ENCODE measurements at regions not wholly inside any gene's neighbourhood (a gene's known extent, or its start where the extent isn't known, plus 50 kb on each side); places are given as distances from the start of the nearest gene placed in this dataset.

DNA sequence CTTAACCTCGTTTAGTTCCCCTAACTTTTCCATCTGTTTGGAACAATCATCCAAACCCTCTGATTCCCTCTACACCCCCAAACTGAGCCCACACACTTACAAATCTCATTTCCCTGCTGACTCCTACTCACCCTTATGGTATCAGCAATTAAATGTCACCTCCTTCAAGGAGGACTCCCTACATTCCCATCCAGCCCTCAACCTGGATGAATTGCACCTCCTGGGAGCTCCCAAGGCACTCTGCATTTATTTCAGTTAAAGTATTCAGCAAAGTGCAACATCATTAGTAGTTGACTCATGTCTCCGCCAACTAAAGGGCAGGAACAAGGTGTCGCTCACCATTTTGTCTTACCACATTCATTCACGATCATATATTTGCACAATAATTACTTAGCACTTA, 353.5 kb downstream of the TMEM114 start:
- H3K4me1 ChIP-seq (ENCODE audit: low read length) = no peaks in the 10 kb centered on the region
- H3K79me2 ChIP-seq (ENCODE audit: low read length) = no peaks in the 10 kb centered on the region
- no peak overlapping the region for H3K4me3 ChIP-seq (ENCODE audit: low read length)
- no peaks in the 10 kb centered on the region for H3K9me2 ChIP-seq (replicated peaks; ENCODE audit: insufficient read depth, low read length)
- H3K9me3 ChIP-seq (replicated peaks; ENCODE audit: insufficient read depth, low read length) = no peaks in the 10 kb centered on the region
- no peak for TF ChIP-seq EZH2phosphoT487 (IDR thresholded peaks at IDR 0.05; ENCODE audit: low read length)
- no peak for TF ChIP-seq EZH2 (optimal IDR thresholded peaks at IDR 0.05; ENCODE audit: low read depth, low read length)
- TF ChIP-seq, protein P1, sequence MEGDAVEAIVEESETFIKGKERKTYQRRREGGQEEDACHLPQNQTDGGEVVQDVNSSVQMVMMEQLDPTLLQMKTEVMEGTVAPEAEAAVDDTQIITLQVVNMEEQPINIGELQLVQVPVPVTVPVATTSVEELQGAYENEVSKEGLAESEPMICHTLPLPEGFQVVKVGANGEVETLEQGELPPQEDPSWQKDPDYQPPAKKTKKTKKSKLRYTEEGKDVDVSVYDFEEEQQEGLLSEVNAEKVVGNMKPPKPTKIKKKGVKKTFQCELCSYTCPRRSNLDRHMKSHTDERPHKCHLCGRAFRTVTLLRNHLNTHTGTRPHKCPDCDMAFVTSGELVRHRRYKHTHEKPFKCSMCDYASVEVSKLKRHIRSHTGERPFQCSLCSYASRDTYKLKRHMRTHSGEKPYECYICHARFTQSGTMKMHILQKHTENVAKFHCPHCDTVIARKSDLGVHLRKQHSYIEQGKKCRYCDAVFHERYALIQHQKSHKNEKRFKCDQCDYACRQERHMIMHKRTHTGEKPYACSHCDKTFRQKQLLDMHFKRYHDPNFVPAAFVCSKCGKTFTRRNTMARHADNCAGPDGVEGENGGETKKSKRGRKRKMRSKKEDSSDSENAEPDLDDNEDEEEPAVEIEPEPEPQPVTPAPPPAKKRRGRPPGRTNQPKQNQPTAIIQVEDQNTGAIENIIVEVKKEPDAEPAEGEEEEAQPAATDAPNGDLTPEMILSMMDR (IDR thresholded peaks at IDR 0.05; ENCODE audit: low read length) = no peak
- no peaks in the 10 kb centered on the region for H3K36me3 ChIP-seq (replicated peaks; ENCODE audit: insufficient read depth, low read length)
- no peak for DNase-seq
- H2AFZ ChIP-seq (ENCODE audit: low read length) = no peak overlapping the region
- H3K9ac ChIP-seq (ENCODE audit: low read length) = no peak overlapping the region
- H3K4me2 ChIP-seq (ENCODE audit: low read depth, low read length) = no peak overlapping the region
- no peak overlapping the region for H3K27ac ChIP-seq (ENCODE audit: low read length)
- H3F3A ChIP-seq (ENCODE audit: insufficient read depth, low read length) = no peaks in the 10 kb centered on the region
- no peaks in the 10 kb centered on the region for H4K20me1 ChIP-seq (ENCODE audit: insufficient read depth, low read length)
- no peaks in the 10 kb centered on the region for H3K27me3 ChIP-seq (replicated peaks; ENCODE audit: insufficient read depth, low read length)

DNA sequence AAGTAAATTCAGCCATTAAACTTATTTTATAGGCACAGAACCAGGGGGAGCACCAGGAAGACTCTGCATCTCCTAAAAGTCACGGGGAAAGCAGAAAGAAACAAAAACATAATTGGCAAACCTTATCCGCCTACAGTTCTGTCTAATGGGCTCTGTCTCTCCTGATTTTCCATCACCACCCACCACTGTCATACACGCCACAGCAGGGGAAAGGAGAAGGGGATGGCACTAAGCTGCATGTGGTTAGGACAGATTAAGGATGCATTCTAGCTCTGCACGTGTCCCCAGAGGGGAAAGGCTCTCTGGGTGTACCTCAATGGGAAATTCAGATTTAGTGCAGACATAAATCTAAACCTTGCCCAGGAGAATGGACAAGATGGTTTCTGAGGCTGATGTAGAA, 359.8 kb downstream of the TMEM114 start:
- no peaks in the 10 kb centered on the region for H3K9me2 ChIP-seq (replicated peaks; ENCODE audit: insufficient read depth, low read length)
- H3K27me3 ChIP-seq (replicated peaks; ENCODE audit: insufficient read depth, low read length) = no peaks in the 10 kb centered on the region

DNA sequence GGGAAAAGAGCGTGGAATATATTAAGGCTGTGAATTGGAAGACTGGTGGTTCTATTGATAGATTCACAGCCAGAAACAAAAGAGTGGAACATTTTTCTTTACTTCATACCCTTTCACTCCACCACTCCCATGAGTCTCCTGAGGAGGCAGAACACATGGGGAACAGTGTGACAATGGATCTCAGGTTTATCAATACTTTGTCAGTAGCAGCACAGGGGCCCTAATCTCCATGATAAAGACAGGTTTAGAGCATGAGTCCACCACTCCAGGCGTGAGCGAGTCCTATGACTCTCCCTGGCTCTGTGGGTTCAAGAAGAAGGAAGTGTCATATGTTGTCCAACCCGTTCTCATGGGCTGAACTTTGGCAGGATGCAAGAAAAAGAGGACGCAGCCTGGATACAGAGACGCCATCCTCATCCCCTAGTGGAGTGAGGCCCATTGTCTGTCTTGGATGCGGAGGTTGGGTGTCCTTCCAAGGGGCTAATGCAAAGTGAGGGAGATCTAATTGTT, 361.2 kb downstream of the TMEM114 start:
- Histone ChIP-seq H3K27me3 (replicated peaks; ENCODE audit: insufficient read depth, low read length) (no peaks in the 10 kb centered on the region), H4K20me1 (ENCODE audit: insufficient read depth, low read length) (no peaks in the 10 kb centered on the region), H3K9me3 (replicated peaks; ENCODE audit: insufficient read depth, low read length) (no peaks in the 10 kb centered on the region), H3K36me3 (replicated peaks; ENCODE audit: insufficient read depth, low read length) (no peaks in the 10 kb centered on the region), H3K79me2 (ENCODE audit: low read length) (no peaks in the 10 kb centered on the region), H2AFZ (ENCODE audit: low read length) (no peak overlapping the region), H3K4me3 (ENCODE audit: low read length) (no peak overlapping the region), H3K9me2 (replicated peaks; ENCODE audit: insufficient read depth, low read length) (no peaks in the 10 kb centered on the region), H3K4me1 (ENCODE audit: low read length) (no peaks in the 10 kb centered on the region), H3F3A (ENCODE audit: insufficient read depth, low read length) (no peaks in the 10 kb centered on the region), H3K4me2 (ENCODE audit: low read depth, low read length) (no peak overlapping the region), H3K27ac (ENCODE audit: low read length) (no peak overlapping the region), H3K9ac (ENCODE audit: low read length) (no peak overlapping the region)
- no peak for DNase-seq
- TF ChIP-seq, protein P1 (IDR thresholded peaks at IDR 0.05; ENCODE audit: low read length) = no peak
- no peak for TF ChIP-seq EZH2 (optimal IDR thresholded peaks at IDR 0.05; ENCODE audit: low read depth, low read length)
- TF ChIP-seq EZH2phosphoT487 (IDR thresholded peaks at IDR 0.05; ENCODE audit: low read length) = no peak

More for the DNA sequence above, 359.8 kb downstream of the TMEM114 start:
- TF ChIP-seq EZH2 (optimal IDR thresholded peaks at IDR 0.05; ENCODE audit: low read depth, low read length) = no peak
- TF ChIP-seq, protein P1 (IDR thresholded peaks at IDR 0.05; ENCODE audit: low read length) = no peak
- TF ChIP-seq EZH2phosphoT487 (IDR thresholded peaks at IDR 0.05; ENCODE audit: low read length) = no peak
- no peak overlapping the region for H3K27ac ChIP-seq (ENCODE audit: low read length)
- no peaks in the 10 kb centered on the region for H4K20me1 ChIP-seq (ENCODE audit: insufficient read depth, low read length)
- H3F3A ChIP-seq (ENCODE audit: insufficient read depth, low read length) = no peaks in the 10 kb centered on the region
- no peaks in the 10 kb centered on the region for H3K79me2 ChIP-seq (ENCODE audit: low read length)
- no peak overlapping the region for H3K4me3 ChIP-seq (ENCODE audit: low read length)
- no peaks in the 10 kb centered on the region for H3K36me3 ChIP-seq (replicated peaks; ENCODE audit: insufficient read depth, low read length)
- no peak for DNase-seq
- H3K9ac ChIP-seq (ENCODE audit: low read length) = no peak overlapping the region
- no peaks in the 10 kb centered on the region for H3K9me3 ChIP-seq (replicated peaks; ENCODE audit: insufficient read depth, low read length)
- H3K4me2 ChIP-seq (ENCODE audit: low read depth, low read length) = no peak overlapping the region
- no peaks in the 10 kb centered on the region for H3K4me1 ChIP-seq (ENCODE audit: low read length)
- no peak overlapping the region for H2AFZ ChIP-seq (ENCODE audit: low read length)

Measured in MM.1S (cell line).